GM12878 (cell line): ENCODE measurements at regions not wholly inside any gene's neighbourhood (a gene's known extent, or its start where the extent isn't known, plus 50 kb on each side); places are given as distances from the start of the nearest gene placed in this dataset.

Source experiments
- ATAC-seq: fragments of 200-7000 bp; cut with Tn5 transposase; 3 replicates; pipeline ENCODE4 v1.9.1; 2020; ENCODE audit warnings: mild to moderate bottlenecking, moderate library complexity
- BruUV-seq: library from RNA; stranded (reverse); fragments of 400-500 nt; replicated peaks from 2 replicates; lab custom pipeline; 2021; lab: Mats Ljungman, UMichigan
- CTCF ChIA-PET: fragments of 300-600 bp; sonication (Branson Sonifier 250); formaldehyde crosslinking; extraction: SDS; loops from one replicate; lab custom pipeline; 2021; ENCODE audit warnings: inconsistent platforms; lab: Yijun Ruan, JAX
- POLR2A ChIA-PET: fragments of 350-600 bp; formaldehyde crosslinking; extraction: SDS; loops from one replicate; lab custom pipeline; 2021; ENCODE audit warnings: inconsistent platforms; lab: Charles Lee
- RAD21 ChIA-PET: fragments of 300-600 bp; sonication (Branson Sonifier 250); formaldehyde crosslinking; loops from one replicate; lab custom pipeline; 2023; ENCODE audit warnings: antibody characterized with exemption; ENCODE audit not compliant: unreplicated experiment; lab: Charles Lee
- SMC1A ChIA-PET: fragments of 300-600 bp; sonication (Branson Sonifier 250); formaldehyde crosslinking; loops from one replicate; lab custom pipeline; 2023; ENCODE audit not compliant: unreplicated experiment, uncharacterized antibody; lab: Charles Lee
- DNase-seq: peaks from one replicate; pipeline ENCODE4 v3.0.0-alpha.2; 2011; ENCODE audit warnings: low read depth, low spot score
- FAIRE-seq: peaks from 3 replicates; lab custom pipeline; 2011; peaks lifted over from hg19 to GRCh38; lab: Jason Lieb, UNC
- H2AFZ ChIP-seq: 2 replicates; pipeline ENCODE4 v1.6.0; 2011; ENCODE audit warnings: low read depth, low read length, control low read depth; ENCODE audit not compliant: control insufficient read depth
- H3K27ac ChIP-seq: 2 replicates; pipeline ENCODE4 v1.5.1; 2011; ENCODE audit warnings: control low read depth; ENCODE audit not compliant: control insufficient read depth, insufficient read depth
- H3K27me3 ChIP-seq, 2 experiments: replicated peaks in 1 of 2; 2 replicates each; pipeline versions ENCODE4 v1.6.0 to v1.6.1; 2011; ENCODE audit warnings: low read length in 1 of 2; ENCODE audit not compliant: control insufficient read depth in 2 of 2, insufficient read depth in 2 of 2
- H3K36me3 ChIP-seq, 2 experiments: 2 replicates each; pipeline ENCODE4 v1.5.1; 2011; ENCODE audit warnings: low read length in 1 of 2; ENCODE audit not compliant: control insufficient read depth in 2 of 2, insufficient read depth in 2 of 2
- H3K4me1 ChIP-seq: 2 replicates; pipeline ENCODE4 v1.6.1; 2011; ENCODE audit warnings: mild to moderate bottlenecking, low read length, moderate library complexity, mixed read lengths; ENCODE audit not compliant: control insufficient read depth, insufficient read depth
- H3K4me2 ChIP-seq: 2 replicates; pipeline ENCODE4 v1.6.0; 2011; ENCODE audit warnings: control low read depth; ENCODE audit not compliant: control insufficient read depth, insufficient read depth
- H3K4me3 ChIP-seq: fragments of 200-600 bp; sonication (generic); 2 replicates; pipeline ENCODE4 v1.5.1; 2016
- H3K79me2 ChIP-seq: 2 replicates; pipeline ENCODE4 v1.6.0; 2011; ENCODE audit warnings: low read length; ENCODE audit not compliant: control insufficient read depth, insufficient read depth
- H3K9ac ChIP-seq: 2 replicates; pipeline ENCODE4 v1.8.0; 2011; ENCODE audit warnings: low read length, control low read depth, mixed read lengths; ENCODE audit not compliant: control insufficient read depth, insufficient read depth
- H3K9me3 ChIP-seq: replicated peaks from 3 replicates; pipeline ENCODE4 v1.5.1; 2011; ENCODE audit warnings: mild to moderate bottlenecking, low read length; ENCODE audit not compliant: control insufficient read depth, insufficient read depth
- H4K20me1 ChIP-seq: 2 replicates; pipeline ENCODE4 v1.6.0; 2011; ENCODE audit not compliant: control insufficient read depth, insufficient read depth
- CREB1 ChIP-seq: IDR thresholded peaks from 2 replicates; pipeline ENCODE4 v1.6.1; 2012; ENCODE audit warnings: low read depth, mild to moderate bottlenecking, inconsistent platforms
- EGR1 ChIP-seq, 2 experiments: IDR thresholded peaks; 1 replicate in 1 of 2; 2 replicates in 1 of 2; pipeline ENCODE4 v1.6.1; 2011 to 2012; ENCODE audit warnings: low read depth in 2 of 2, low read length in 2 of 2, borderline replicate concordance in 1 of 2, mild to moderate bottlenecking in 1 of 2, moderate library complexity in 1 of 2
- IKZF2 ChIP-seq, 2 experiments: fragments of 450-650 bp; IDR thresholded peaks; 2 replicates each; pipeline ENCODE4 v1.6.1; 2017; ENCODE audit warnings: mild to moderate bottlenecking in 2 of 2, moderate library complexity in 2 of 2
- JUND ChIP-seq: IDR thresholded peaks from 2 replicates; pipeline ENCODE4 v1.6.1; 2012; ENCODE audit warnings: low read depth, mild to moderate bottlenecking, low read length, improper control_type of control experiment, moderate library complexity
- MYB ChIP-seq: fragments of 150-350 bp; IDR thresholded peaks from 2 replicates; pipeline ENCODE4 v1.6.1; 2014; ENCODE audit warnings: mild to moderate bottlenecking, low read depth, low read length, borderline replicate concordance
- NR2F1 ChIP-seq: fragments of 450-650 bp; conservative IDR thresholded peaks from 2 replicates; pipeline ENCODE4 v1.6.1; 2017; ENCODE audit warnings: mild to moderate bottlenecking
- PML ChIP-seq: IDR thresholded peaks from 2 replicates; pipeline ENCODE4 v1.6.1; 2012; ENCODE audit warnings: low read length, inconsistent platforms
- RAD51 ChIP-seq: fragments of 450-650 bp; IDR thresholded peaks from 2 replicates; pipeline ENCODE4 v1.6.1; 2016; ENCODE audit warnings: moderate library complexity, mild to moderate bottlenecking, inconsistent platforms
- STAT3 ChIP-seq: IDR thresholded peaks from 2 replicates; pipeline ENCODE4 v1.6.1; 2011; ENCODE audit warnings: low read depth, low read length, improper control_type of control experiment
- SUPT20H ChIP-seq: IDR thresholded peaks from 2 replicates; pipeline ENCODE4 v1.6.1; 2011; ENCODE audit warnings: low read depth, mild to moderate bottlenecking, low read length, moderate library complexity, borderline replicate concordance; ENCODE audit not compliant: control insufficient read depth
- ZNF24 ChIP-seq: fragments of 450-650 bp; IDR thresholded peaks from 2 replicates; pipeline ENCODE4 v1.6.1; 2017; ENCODE audit warnings: antibody characterized with exemption, mild to moderate bottlenecking
- ZNF274 ChIP-seq: IDR thresholded peaks from one replicate; pipeline ENCODE4 v1.8.0; 2011; ENCODE audit not compliant: insufficient read length, insufficient read depth
- ZSCAN29 ChIP-seq: fragments of 450-650 bp; IDR thresholded peaks from 2 replicates; pipeline ENCODE4 v1.6.1; 2017; ENCODE audit warnings: mild to moderate bottlenecking, moderate library complexity
- ZZZ3 ChIP-seq: IDR thresholded peaks from 2 replicates; pipeline ENCODE4 v1.6.1; 2011; ENCODE audit warnings: low read depth; ENCODE audit not compliant: control insufficient read depth, insufficient read length
- WGBS: methylation state at CpG from one replicate; pipeline ENCODE4 v1.1.6; 2016; ENCODE audit warnings: low lambda C conversion rate; ENCODE audit not compliant: insufficient replicate concordance, insufficient coverage; ENCODE audit errors: missing lambda C conversion rate; 5-methylcytosine and 5-hydroxymethylcytosine counted together
- in situ Hi-C: fragments of 300-500 bp; cut with MboI; formaldehyde crosslinking; loops from 9 replicates; pipeline ENCODE4 v1.14.3; 2018; ENCODE audit warnings: mixed read lengths
- intact Hi-C: fragments of 100-400 bp; cut with micrococcal nuclease; formaldehyde crosslinking; loops from one replicate; pipeline ENCODE4 v1.14.2; 2022; ENCODE audit not compliant: unreplicated experiment
- TF ChIP-seq, protein P1 (sequence below): fragments of 450-650 bp; conservative IDR thresholded peaks from 2 replicates; pipeline ENCODE4 v1.6.1; 2017; ENCODE audit warnings: mild to moderate bottlenecking, moderate library complexity
- TF ChIP-seq, protein P2 (sequence below): IDR thresholded peaks from 2 replicates; pipeline ENCODE4 v1.6.1; 2012; ENCODE audit warnings: low read depth, low read length, improper control_type of control experiment
- TF ChIP-seq, protein P3 (sequence below): IDR thresholded peaks from 2 replicates; pipeline ENCODE4 v1.6.1; 2012; ENCODE audit warnings: low read depth, low read length, improper control_type of control experiment
- TF ChIP-seq, protein P4 (sequence below): fragments of 450-650 bp; IDR thresholded peaks from 2 replicates; pipeline ENCODE4 v1.6.1; 2017; ENCODE audit warnings: borderline replicate concordance

DNA sequence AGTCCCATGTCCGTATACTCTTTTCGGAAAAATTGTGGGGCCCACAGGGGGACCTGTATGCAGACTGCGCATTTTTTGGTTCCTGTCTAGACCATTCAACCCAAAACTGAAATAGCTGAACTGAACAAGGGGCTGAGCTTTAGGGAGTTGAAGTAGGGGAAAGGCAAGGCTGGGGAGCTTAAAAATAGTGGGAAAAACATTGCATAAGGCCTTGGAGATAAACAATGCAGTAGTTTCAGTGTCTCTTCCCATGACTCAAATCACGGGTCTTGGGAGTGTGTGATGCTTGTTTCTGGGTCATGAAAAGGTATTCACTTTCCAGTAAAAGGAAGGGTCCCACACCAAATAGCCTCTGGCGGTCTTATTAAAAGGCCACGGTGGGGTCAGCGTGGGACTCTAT, 402.8 kb upstream of the SALL1 start (continued):
- TF ChIP-seq, protein P1, sequence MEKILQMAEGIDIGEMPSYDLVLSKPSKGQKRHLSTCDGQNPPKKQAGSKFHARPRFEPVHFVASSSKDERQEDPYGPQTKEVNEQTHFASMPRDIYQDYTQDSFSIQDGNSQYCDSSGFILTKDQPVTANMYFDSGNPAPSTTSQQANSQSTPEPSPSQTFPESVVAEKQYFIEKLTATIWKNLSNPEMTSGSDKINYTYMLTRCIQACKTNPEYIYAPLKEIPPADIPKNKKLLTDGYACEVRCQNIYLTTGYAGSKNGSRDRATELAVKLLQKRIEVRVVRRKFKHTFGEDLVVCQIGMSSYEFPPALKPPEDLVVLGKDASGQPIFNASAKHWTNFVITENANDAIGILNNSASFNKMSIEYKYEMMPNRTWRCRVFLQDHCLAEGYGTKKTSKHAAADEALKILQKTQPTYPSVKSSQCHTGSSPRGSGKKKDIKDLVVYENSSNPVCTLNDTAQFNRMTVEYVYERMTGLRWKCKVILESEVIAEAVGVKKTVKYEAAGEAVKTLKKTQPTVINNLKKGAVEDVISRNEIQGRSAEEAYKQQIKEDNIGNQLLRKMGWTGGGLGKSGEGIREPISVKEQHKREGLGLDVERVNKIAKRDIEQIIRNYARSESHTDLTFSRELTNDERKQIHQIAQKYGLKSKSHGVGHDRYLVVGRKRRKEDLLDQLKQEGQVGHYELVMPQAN: no peak
- TF ChIP-seq ZZZ3 (no peak), NR2F1 (no peak), STAT3 (no peak), ZNF274 (no peak)
- TF ChIP-seq, protein P2, sequence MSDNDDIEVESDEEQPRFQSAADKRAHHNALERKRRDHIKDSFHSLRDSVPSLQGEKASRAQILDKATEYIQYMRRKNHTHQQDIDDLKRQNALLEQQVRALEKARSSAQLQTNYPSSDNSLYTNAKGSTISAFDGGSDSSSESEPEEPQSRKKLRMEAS: no peak
- TF ChIP-seq, protein P3, sequence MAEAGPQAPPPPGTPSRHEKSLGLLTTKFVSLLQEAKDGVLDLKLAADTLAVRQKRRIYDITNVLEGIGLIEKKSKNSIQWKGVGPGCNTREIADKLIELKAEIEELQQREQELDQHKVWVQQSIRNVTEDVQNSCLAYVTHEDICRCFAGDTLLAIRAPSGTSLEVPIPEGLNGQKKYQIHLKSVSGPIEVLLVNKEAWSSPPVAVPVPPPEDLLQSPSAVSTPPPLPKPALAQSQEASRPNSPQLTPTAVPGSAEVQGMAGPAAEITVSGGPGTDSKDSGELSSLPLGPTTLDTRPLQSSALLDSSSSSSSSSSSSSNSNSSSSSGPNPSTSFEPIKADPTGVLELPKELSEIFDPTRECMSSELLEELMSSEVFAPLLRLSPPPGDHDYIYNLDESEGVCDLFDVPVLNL: no peak

DNA sequence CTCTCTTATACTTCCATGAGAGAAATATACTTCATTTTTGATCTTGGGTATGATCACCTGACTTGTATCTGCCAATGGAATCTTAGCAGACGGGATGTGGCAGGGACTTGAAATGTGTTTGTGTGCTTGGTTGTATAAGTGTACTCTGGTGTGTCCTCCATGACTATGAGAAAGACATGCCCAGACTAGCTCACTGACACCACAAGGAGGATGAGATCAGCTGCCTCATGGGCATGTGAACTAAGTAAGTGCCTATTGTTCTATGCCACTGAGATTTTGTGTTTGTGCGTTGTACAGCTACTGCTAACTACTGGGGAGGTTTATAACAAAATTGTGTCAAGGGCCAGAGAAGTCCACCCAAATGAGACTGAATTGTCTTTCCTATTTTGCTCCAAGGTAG, 402.2 kb upstream of the SALL1 start:
- BruUV-seq: no TSS peak
- Histone ChIP-seq H3K9me3 (no peaks in the 10 kb centered on the region), H3K79me2 (no peaks in the 10 kb centered on the region), H2AFZ (no peak overlapping the region), H3K4me3 (no peak overlapping the region), H3K27me3 (no peaks in the 10 kb centered on the region; a peak in 1 of 4 replicates)
- DNase-seq: no peak
- ATAC-seq: no peak; the same call in 2 of the 3 replicates
- in situ Hi-C loops (no loop called here), intact Hi-C loops (no loop called here)
- ChIA-PET CTCF (no interaction called here), SMC1A (interaction anchor here (0.9 to 4.7 kb wide), 3 partner anchors 9 to 13 kb away, joined by 3 to 25 read pairs (median 4); no protein-coding TSS in a partner anchor)
- TF ChIP-seq, protein P4, sequence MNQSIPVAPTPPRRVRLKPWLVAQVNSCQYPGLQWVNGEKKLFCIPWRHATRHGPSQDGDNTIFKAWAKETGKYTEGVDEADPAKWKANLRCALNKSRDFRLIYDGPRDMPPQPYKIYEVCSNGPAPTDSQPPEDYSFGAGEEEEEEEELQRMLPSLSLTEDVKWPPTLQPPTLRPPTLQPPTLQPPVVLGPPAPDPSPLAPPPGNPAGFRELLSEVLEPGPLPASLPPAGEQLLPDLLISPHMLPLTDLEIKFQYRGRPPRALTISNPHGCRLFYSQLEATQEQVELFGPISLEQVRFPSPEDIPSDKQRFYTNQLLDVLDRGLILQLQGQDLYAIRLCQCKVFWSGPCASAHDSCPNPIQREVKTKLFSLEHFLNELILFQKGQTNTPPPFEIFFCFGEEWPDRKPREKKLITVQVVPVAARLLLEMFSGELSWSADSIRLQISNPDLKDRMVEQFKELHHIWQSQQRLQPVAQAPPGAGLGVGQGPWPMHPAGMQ: no peak
- no peak for TF ChIP-seq ZNF24
- TF ChIP-seq MYB: no peak
- TF ChIP-seq RAD51: no peak
- TF ChIP-seq IKZF2 (IDR thresholded peaks at IDR 0.05): no peak
- TF ChIP-seq SUPT20H: no peak
- TF ChIP-seq ZSCAN29: no peak
- no peak for TF ChIP-seq PML
- no peak for TF ChIP-seq CREB1
- TF ChIP-seq EGR1 (IDR thresholded peaks at IDR 0.05; ENCODE audit: borderline replicate concordance in 1 of 2, low read depth in 2 of 2, low read length in 2 of 2): no peak
- TF ChIP-seq, protein P3: no peak
- TF ChIP-seq JUND: no peak
- no peak for TF ChIP-seq STAT3
- TF ChIP-seq, all 136 proteins: peak for 0
- Histone ChIP-seq H4K20me1 (no peaks in the 10 kb centered on the region), H3K9ac (no peak overlapping the region), H3K4me1 (no peaks in the 10 kb centered on the region), H3K27ac (no peak overlapping the region), H3K4me2 (no peak overlapping the region), H3K36me3 (no peaks in the 10 kb centered on the region)
- RAD21 ChIA-PET: no interaction called here
- WGBS: 42% methylated on average over 2 of the region's 2 CpGs
- POLR2A ChIA-PET: no interaction called here
- FAIRE-seq: no peak
